HepG2 (cell line): ENCODE measurements at regions not wholly inside any gene's neighbourhood (a gene's known extent, or its start where the extent isn't known, plus 50 kb on each side); places are given as distances from the start of the nearest gene placed in this dataset.

Experiments
- ATAC-seq: fragments of 200-7000 bp; cut with Tn5 transposase; 3 replicates; pipeline ENCODE4 v1.9.1; 2020; ENCODE audit warnings: mild to moderate bottlenecking, moderate library complexity
- BruUV-seq: library from RNA; stranded (reverse); fragments of 400-500 nt; replicated peaks from 2 replicates; lab custom pipeline; 2021; lab: Mats Ljungman, UMichigan
- CTCF ChIA-PET: fragments of 300-600 bp; formaldehyde crosslinking; extraction: SDS; loops from one replicate; lab custom pipeline; 2021; ENCODE audit warnings: low total read pairs, inconsistent platforms, low intra/inter-chr PET ratio; lab: Yijun Ruan, JAX
- POLR2A ChIA-PET: fragments of 350-600 bp; sonication (Branson Sonifier 250); formaldehyde crosslinking; loops from one replicate; lab custom pipeline; 2020; ENCODE audit warnings: antibody characterized with exemption, inconsistent platforms; lab: Yijun Ruan, JAX
- DNase-seq: peaks from one replicate; pipeline ENCODE4 v3.0.0-alpha.2; 2015; ENCODE audit warnings: low spot score
- FAIRE-seq: peaks from 3 replicates; lab custom pipeline; 2011; peaks lifted over from hg19 to GRCh38; lab: Jason Lieb, UNC
- H2AFZ ChIP-seq: one replicate; pipeline ENCODE4 v1.6.1; 2011; ENCODE audit warnings: low read length, inconsistent platforms
- H3K27ac ChIP-seq: fragments of 300-600 bp; 3 replicates; pipeline ENCODE4 v1.8.0; 2011; ENCODE audit warnings: mixed run types, mild to moderate bottlenecking, mixed read lengths, low read length, inconsistent platforms; ENCODE audit not compliant: insufficient read depth; ENCODE audit errors: extremely low read length
- H3K27me3 ChIP-seq, 2 experiments: fragments of 200-600 bp in 1 of 2; 2 replicates in 1 of 2; 3 replicates in 1 of 2; pipeline versions ENCODE4 v1.6.0 to v1.8.0; 2011; ENCODE audit warnings: low read length in 2 of 2, mild to moderate bottlenecking in 2 of 2, moderate library complexity in 2 of 2, inconsistent platforms in 1 of 2; ENCODE audit not compliant: insufficient read depth in 2 of 2, control insufficient read depth in 1 of 2
- H3K36me3 ChIP-seq, 2 experiments: fragments of 200-600 bp in 1 of 2; replicated peaks in 1 of 2; 2 replicates in 1 of 2; 3 replicates in 1 of 2; pipeline versions ENCODE4 v1.5.1 to v1.8.0; 2011; ENCODE audit warnings: low read length in 2 of 2, inconsistent platforms in 1 of 2; ENCODE audit not compliant: insufficient read depth in 2 of 2, control insufficient read depth in 1 of 2
- H3K4me1 ChIP-seq: 2 replicates; pipeline ENCODE4 v1.5.1; 2012; ENCODE audit warnings: low read length, inconsistent platforms; ENCODE audit not compliant: insufficient read depth
- H3K4me2 ChIP-seq: 2 replicates; pipeline ENCODE4 v1.6.0; 2011; ENCODE audit warnings: low read depth, low read length, inconsistent platforms
- H3K4me3 ChIP-seq, 3 experiments: fragments of 200-600 bp in 1 of 3; sonication (generic), shearing (Covaris generic) in 1 of 3; replicated peaks in 1 of 3; 2 replicates each; pipeline ENCODE4 v1.5.1; 2011 to 2016; ENCODE audit warnings: low read length in 3 of 3, inconsistent platforms in 2 of 3, low read depth in 2 of 3, mild to moderate bottlenecking in 2 of 3, control low read depth in 1 of 3, mixed read lengths in 1 of 3; ENCODE audit not compliant: insufficient read depth in 1 of 3
- H3K79me2 ChIP-seq: one replicate; pipeline ENCODE4 v1.6.1; 2011; ENCODE audit warnings: low read length, inconsistent platforms; ENCODE audit not compliant: insufficient read depth
- H3K9ac ChIP-seq: 2 replicates; pipeline ENCODE4 v1.6.0; 2011; ENCODE audit warnings: mild to moderate bottlenecking, low read depth, low read length, inconsistent platforms; ENCODE audit not compliant: insufficient read depth
- H3K9me3 ChIP-seq: 2 replicates; pipeline ENCODE4 v1.5.1; 2012; ENCODE audit warnings: mild to moderate bottlenecking, low read length
- H4K20me1 ChIP-seq: 2 replicates; pipeline ENCODE4 v1.6.0; 2011; ENCODE audit warnings: inconsistent platforms, mild to moderate bottlenecking, low read length, moderate library complexity; ENCODE audit not compliant: insufficient read depth
- ATAD3A ChIP-seq: sonication (generic); formaldehyde crosslinking; IDR thresholded peaks from 2 replicates; pipeline ENCODE4 v1.4.0; 2020; ENCODE audit warnings: missing genetic modification reagents
- ISX ChIP-seq: sonication (generic); formaldehyde crosslinking; conservative IDR thresholded peaks from 2 replicates; pipeline ENCODE4 v1.5.0; 2020; ENCODE audit warnings: missing genetic modification reagents
- MAF1 ChIP-seq: sonication (generic); formaldehyde crosslinking; IDR thresholded peaks from 2 replicates; pipeline ENCODE4 v1.5.0; 2020; ENCODE audit warnings: missing genetic modification reagents, borderline replicate concordance
- NBN ChIP-seq: fragments of 450-650 bp; conservative IDR thresholded peaks from 2 replicates; pipeline ENCODE4 v1.6.1; 2017
- ZNF546 ChIP-seq: sonication (generic); formaldehyde crosslinking; conservative IDR thresholded peaks from 2 replicates; pipeline ENCODE4 v1.8.1; 2023; ENCODE audit warnings: mild to moderate bottlenecking, missing genetic modification reagents
- in situ Hi-C: cut with HindIII; loops from 2 replicates; pipeline ENCODE4 v1.10.0; 2017; ENCODE audit warnings: low pct_unique_long_range_greater_than_20kb; ENCODE audit not compliant: extremely low pct_ligation_motif_present
- intact Hi-C: fragments of 100-400 bp; cut with micrococcal nuclease; formaldehyde crosslinking; loops from one replicate; pipeline ENCODE4 v1.10.0; 2022; ENCODE audit not compliant: unreplicated experiment
- TF ChIP-seq, protein P1 (sequence below): sonication (generic); formaldehyde crosslinking; IDR thresholded peaks from 2 replicates; pipeline ENCODE4 v1.9.0; 2021; ENCODE audit warnings: missing genetic modification reagents, mild to moderate bottlenecking, borderline replicate concordance

GRCh38 chr4:71288875-71289274, 49.9 kb upstream of the SLC4A4 start:
- CTCF ChIA-PET = no interaction called here
- intact Hi-C loops = no loop called here
- TF ChIP-seq, protein P1, sequence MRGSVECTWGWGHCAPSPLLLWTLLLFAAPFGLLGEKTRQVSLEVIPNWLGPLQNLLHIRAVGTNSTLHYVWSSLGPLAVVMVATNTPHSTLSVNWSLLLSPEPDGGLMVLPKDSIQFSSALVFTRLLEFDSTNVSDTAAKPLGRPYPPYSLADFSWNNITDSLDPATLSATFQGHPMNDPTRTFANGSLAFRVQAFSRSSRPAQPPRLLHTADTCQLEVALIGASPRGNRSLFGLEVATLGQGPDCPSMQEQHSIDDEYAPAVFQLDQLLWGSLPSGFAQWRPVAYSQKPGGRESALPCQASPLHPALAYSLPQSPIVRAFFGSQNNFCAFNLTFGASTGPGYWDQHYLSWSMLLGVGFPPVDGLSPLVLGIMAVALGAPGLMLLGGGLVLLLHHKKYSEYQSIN (CRISPR knock-in tag) = no peak
- no peak for TF ChIP-seq ATAD3A
- no peak for TF ChIP-seq NBN
- TF ChIP-seq ISX (CRISPR knock-in tag) = no peak
- no peak for TF ChIP-seq MAF1 (CRISPR knock-in tag)
- no peak for TF ChIP-seq ZNF546 (CRISPR knock-in tag)
- TF ChIP-seq, all 625 proteins: peak for 0
- no peak overlapping the region for H3K4me3 ChIP-seq
- in situ Hi-C loops = no loop called here
- POLR2A ChIA-PET = no interaction called here
- no peaks in the 10 kb centered on the region for H3K79me2 ChIP-seq
- H2AFZ ChIP-seq = no peak overlapping the region
- ATAC-seq (no peak), DNase-seq (no peak), FAIRE-seq (no peak)
- no peaks in the 10 kb centered on the region for H3K4me1 ChIP-seq
- BruUV-seq = no TSS peak
- H3K9me3 ChIP-seq = no peaks in the 10 kb centered on the region
- no peak overlapping the region for H3K9ac ChIP-seq
- H3K27ac ChIP-seq = no peak overlapping the region
- no peaks in the 10 kb centered on the region for H3K27me3 ChIP-seq
- no peaks in the 10 kb centered on the region for H3K36me3 ChIP-seq
- H3K4me2 ChIP-seq = no peak overlapping the region
- H4K20me1 ChIP-seq = no peaks in the 10 kb centered on the region
